ENCODE measurements at regions not wholly inside any gene's neighbourhood (a gene's known extent, or its start where the extent isn't known, plus 50 kb on each side); places are given as distances from the start of the nearest gene placed in this dataset.

DNA sequence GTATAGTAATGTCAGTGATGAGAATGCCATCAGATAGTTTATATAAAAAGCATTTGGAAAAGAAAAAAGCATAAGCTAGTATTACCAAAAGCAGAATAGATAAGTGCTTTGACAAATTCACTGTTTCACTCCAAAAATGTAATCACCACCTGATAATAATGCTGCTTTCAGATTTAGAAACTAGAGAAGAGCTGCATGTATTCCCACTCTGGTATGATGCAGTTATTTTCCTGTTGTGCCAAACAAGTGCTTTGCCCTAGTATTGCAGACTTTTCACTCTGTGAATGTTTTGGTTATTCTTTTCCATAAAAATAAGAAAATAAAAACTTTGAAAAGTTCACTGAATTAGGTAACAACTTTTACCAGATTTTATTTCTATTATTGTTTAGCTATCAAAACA, 267.7 kb upstream of the TET2 start:
- FAIRE-seq (no peak), DNase-seq (ENCODE audit: low read depth in 1 of 2, low spot score in 2 of 2) (no peak)
- H3K18ac ChIP-seq (ENCODE audit: extremely low read depth, low read length), result no peak overlapping the region
- no peak overlapping the region for H3K4me3 ChIP-seq (ENCODE audit: extremely low read depth in 1 of 4, insufficient read depth in 2 of 4, low read depth in 3 of 4, low read length in 4 of 4)
- no peak overlapping the region for H4K91ac ChIP-seq (replicated peaks; ENCODE audit: insufficient read length, low read length)
- no peak overlapping the region for H3K23ac ChIP-seq (ENCODE audit: insufficient read length)
- H3K79me2 ChIP-seq (ENCODE audit: control insufficient read depth in 1 of 2, insufficient read depth in 2 of 2, low read length in 2 of 2), result no peaks in the 10 kb centered on the region
- H3K4me1 ChIP-seq (replicated peaks in 1 of 4; ENCODE audit: control insufficient read depth in 3 of 4, insufficient read depth in 4 of 4, low read length in 3 of 4), result no peaks in the 10 kb centered on the region
- no peaks in the 10 kb centered on the region for H4K20me1 ChIP-seq (replicated peaks in 1 of 2; ENCODE audit: control insufficient read depth in 1 of 2, insufficient read depth in 2 of 2, low read length in 2 of 2)
- TF ChIP-seq HDAC6 (IDR thresholded peaks at IDR 0.05; ENCODE audit: low read depth, low read length), result no peak
- no peak for TF ChIP-seq SP1 (IDR thresholded peaks at IDR 0.05; ENCODE audit: low read depth, low read length)
- no peak overlapping the region for H2BK5ac ChIP-seq (ENCODE audit: low read depth, low read length)
- no peak overlapping the region for H3K56ac ChIP-seq (replicated peaks; ENCODE audit: insufficient read length, low read depth, low read length)
- H3K4ac ChIP-seq (replicated peaks; ENCODE audit: insufficient read length, low read depth, low read length), result no peak overlapping the region
- no peak overlapping the region for H2BK20ac ChIP-seq (ENCODE audit: low read length)
- H2BK15ac ChIP-seq (ENCODE audit: low read length), result no peak overlapping the region
- H3K9me3 ChIP-seq (ENCODE audit: insufficient read depth in 2 of 2, low read depth in 1 of 2, low read length in 1 of 2), result no peaks in the 10 kb centered on the region
- H3K27ac ChIP-seq (ENCODE audit: low read depth, low read length), result no peak overlapping the region
- H2BK120ac ChIP-seq (replicated peaks; ENCODE audit: low read depth, low read length), result no peak overlapping the region
- no peak overlapping the region for H3K9ac ChIP-seq (replicated peaks in 1 of 4; ENCODE audit: extremely low read depth in 1 of 4, low read depth in 3 of 4, low read length in 3 of 4)
- H3K4me2 ChIP-seq (ENCODE audit: insufficient read depth in 1 of 2, low read depth in 2 of 2, low read length in 2 of 2), result no peak overlapping the region
- H3K79me1 ChIP-seq (ENCODE audit: low read depth, low read length), result no peaks in the 10 kb centered on the region
- no peak overlapping the region for H4K5ac ChIP-seq (ENCODE audit: insufficient read length, low read depth, low read length)
- no peak overlapping the region for H2AFZ ChIP-seq (ENCODE audit: low read length)
- H3K36me3 ChIP-seq (ENCODE audit: control insufficient read depth in 2 of 4, insufficient read depth in 4 of 4, low read length in 3 of 4), result no peaks in the 10 kb centered on the region
- no peak overlapping the region for H2BK12ac ChIP-seq (ENCODE audit: low read depth, low read length)
- H3K27me3 ChIP-seq (replicated peaks in 1 of 4; ENCODE audit: control insufficient read depth in 3 of 4, extremely low read depth in 1 of 4, insufficient read depth in 3 of 4, low read length in 3 of 4), result no peaks in the 10 kb centered on the region
- H3K14ac ChIP-seq (ENCODE audit: insufficient read length), result no peak overlapping the region
- no peaks in the 10 kb centered on the region for H3K23me2 ChIP-seq (ENCODE audit: low read depth, low read length)
- H2AK5ac ChIP-seq (ENCODE audit: low read depth, low read length), result no peak overlapping the region
- CTCF ChIA-PET (ENCODE audit: partially characterized antibody), result interaction anchor here (0.7 to 1.1 kb wide), 2 partner anchors 18 to 52 kb away, joined by 3 read pairs; no protein-coding TSS in a partner anchor
- H4K8ac ChIP-seq (ENCODE audit: extremely low read depth, insufficient read depth, low read length), result no peak overlapping the region
- POLR2A ChIA-PET (ENCODE audit: partially characterized antibody), result no interaction called here

All from H1 (cell line).